K562 (cell line): ENCODE measurements at regions not wholly inside any gene's neighbourhood (a gene's known extent, or its start where the extent isn't known, plus 50 kb on each side); places are given as distances from the start of the nearest gene placed in this dataset.

ENCODE experiments used
- ATAC-seq: fragments of 200-7000 bp; cut with Tn5 transposase; 3 replicates; pipeline ENCODE4 v1.9.1; 2020; ENCODE audit warnings: moderate library complexity
- BruUV-seq: library from RNA; stranded (reverse); fragments of 400-500 nt; replicated peaks from 2 replicates; lab custom pipeline; 2021; lab: Mats Ljungman, UMichigan
- CTCF ChIA-PET: fragments of 300-600 bp; formaldehyde crosslinking; extraction: SDS; loops from one replicate; lab custom pipeline; 2021; ENCODE audit warnings: low intra/inter-chr PET ratio; lab: Yijun Ruan, JAX
- POLR2A ChIA-PET: fragments of 300-600, 350-650 bp; sonication (Branson Sonifier 250); formaldehyde crosslinking; extraction: SDS; loops from one replicate; lab custom pipeline; 2021; ENCODE audit warnings: antibody characterized with exemption, inconsistent platforms; lab: Yijun Ruan, JAX
- DNase-seq, 4 experiments: peaks; one replicate each; pipeline versions ENCODE4 v3.0.0 to v3.0.0-alpha.2; 2011 to 2018; ENCODE audit warnings: low spot score in 3 of 4, mixed read lengths in 3 of 4; ENCODE audit errors: extremely low read depth in 1 of 4
- FAIRE-seq: peaks from 2 replicates; lab custom pipeline; 2011; peaks lifted over from hg19 to GRCh38; lab: Jason Lieb, UNC
- H2AFZ ChIP-seq: 2 replicates; pipeline ENCODE4 v1.6.0; 2011; ENCODE audit warnings: low read depth, low read length, control low read depth, inconsistent platforms
- H3K27ac ChIP-seq: fragments of 200-600 bp; 3 replicates; pipeline ENCODE4 v1.8.0; 2011; ENCODE audit warnings: low read depth, mild to moderate bottlenecking, control low read depth, inconsistent platforms, low read length, moderate library complexity, mixed read lengths; ENCODE audit errors: extremely low read depth
- H3K27me3 ChIP-seq, 2 experiments: fragments of 300-600 bp in 1 of 2; 2 replicates in 1 of 2; 3 replicates in 1 of 2; pipeline versions ENCODE4 v1.6.0 to v1.8.0; 2011; ENCODE audit warnings: inconsistent platforms in 2 of 2, low read length in 2 of 2, mild to moderate bottlenecking in 1 of 2, mixed read lengths in 1 of 2, moderate library complexity in 1 of 2; ENCODE audit not compliant: control insufficient read depth in 2 of 2, insufficient read depth in 2 of 2
- H3K36me3 ChIP-seq: fragments of 300-600 bp; 3 replicates; pipeline ENCODE4 v1.8.0; 2011; ENCODE audit warnings: mild to moderate bottlenecking, low read length, inconsistent platforms; ENCODE audit not compliant: control insufficient read depth, insufficient read depth
- H3K4me1 ChIP-seq, 2 experiments: fragments of 200-600 bp in 1 of 2; replicated peaks in 1 of 2; 2 replicates in 1 of 2; 3 replicates in 1 of 2; pipeline versions ENCODE4 v1.5.1 to v1.8.0; 2011; ENCODE audit warnings: inconsistent platforms in 2 of 2, low read length in 2 of 2, mild to moderate bottlenecking in 1 of 2, mixed read lengths in 1 of 2, moderate library complexity in 1 of 2; ENCODE audit not compliant: control insufficient read depth in 2 of 2, insufficient read depth in 2 of 2
- H3K4me2 ChIP-seq: 2 replicates; pipeline ENCODE4 v1.6.1; 2011; ENCODE audit warnings: low read length, control low read depth, inconsistent platforms, mixed read lengths; ENCODE audit not compliant: insufficient read depth
- H3K4me3 ChIP-seq: fragments of 200-600 bp; sonication (generic), shearing (Covaris generic); 2 replicates; pipeline ENCODE4 v1.5.1; 2016; ENCODE audit warnings: control low read depth, inconsistent platforms
- H3K79me2 ChIP-seq: fragments of 200-600 bp; 3 replicates; pipeline ENCODE4 v1.8.0; 2011; ENCODE audit warnings: low read length, inconsistent platforms; ENCODE audit not compliant: control insufficient read depth, insufficient read depth
- H3K9ac ChIP-seq, 2 experiments: 2 replicates each; pipeline versions ENCODE4 v1.6.0 to v1.6.1; 2011; ENCODE audit warnings: low read depth in 2 of 2, low read length in 2 of 2, control low read depth in 1 of 2, inconsistent platforms in 1 of 2, mild to moderate bottlenecking in 1 of 2, mixed read lengths in 1 of 2; ENCODE audit not compliant: insufficient read depth in 1 of 2
- H3K9me1 ChIP-seq: one replicate; pipeline ENCODE4 v1.6.0; 2011; ENCODE audit warnings: inconsistent platforms, mild to moderate bottlenecking, low read length, moderate library complexity; ENCODE audit not compliant: control insufficient read depth, insufficient read depth
- H3K9me3 ChIP-seq: replicated peaks from 2 replicates; pipeline ENCODE4 v1.5.1; 2011; ENCODE audit warnings: low read depth, low read length, inconsistent platforms; ENCODE audit not compliant: control insufficient read depth, insufficient read depth
- H4K20me1 ChIP-seq: replicated peaks from 2 replicates; pipeline ENCODE4 v1.6.1; 2011; ENCODE audit warnings: low read length, inconsistent platforms, mixed read lengths; ENCODE audit not compliant: control insufficient read depth, insufficient read depth
- CBFA2T2 ChIP-seq: fragments of 450-650 bp; conservative IDR thresholded peaks from 2 replicates; pipeline ENCODE4 v1.6.1; 2017; ENCODE audit warnings: mild to moderate bottlenecking
- ELF4 ChIP-seq: fragments of 450-650 bp; formaldehyde crosslinking; IDR thresholded peaks from 2 replicates; pipeline ENCODE4 v1.4.0; 2022; ENCODE audit warnings: missing genetic modification characterization
- ETV5 ChIP-seq: sonication (generic); formaldehyde crosslinking; IDR thresholded peaks from 2 replicates; pipeline ENCODE4 v1.4.0; 2020; ENCODE audit warnings: low read depth, mild to moderate bottlenecking, missing genetic modification reagents
- GATA2 ChIP-seq: sonication (generic); formaldehyde crosslinking; IDR thresholded peaks from 2 replicates; pipeline ENCODE4 v1.4.0; 2020; ENCODE audit warnings: mild to moderate bottlenecking, missing genetic modification reagents
- HDGF ChIP-seq: fragments of 450-650 bp; IDR thresholded peaks from 2 replicates; pipeline ENCODE4 v1.6.1; 2016
- MXI1 ChIP-seq: IDR thresholded peaks from 2 replicates; pipeline ENCODE4 v1.6.1; 2011; ENCODE audit warnings: low read depth, mild to moderate bottlenecking, improper control_type of control experiment, low read length
- RFX1 ChIP-seq: fragments of 450-650 bp; IDR thresholded peaks from 2 replicates; pipeline ENCODE4 v1.6.1; 2016; ENCODE audit warnings: mild to moderate bottlenecking, moderate library complexity
- TEAD1 ChIP-seq, 2 experiments: fragments of 450-650 bp in 1 of 2; sonication (generic) in 1 of 2; formaldehyde crosslinking; IDR thresholded peaks; 2 replicates each; pipeline versions ENCODE4 v1.4.0 to v1.8.0; 2020 to 2022; ENCODE audit warnings: mild to moderate bottlenecking in 2 of 2, missing genetic modification reagents in 1 of 2
- TEAD2 ChIP-seq: fragments of 450-650 bp; IDR thresholded peaks from 2 replicates; pipeline ENCODE4 v1.6.1; 2016; ENCODE audit warnings: missing genetic modification characterization, control low read depth, missing compliant biosample characterization
- ZBTB17 ChIP-seq: fragments of 450-650 bp; formaldehyde crosslinking; IDR thresholded peaks from 2 replicates; pipeline ENCODE4 v1.4.0; 2020; ENCODE audit warnings: mild to moderate bottlenecking
- ZC3H11A ChIP-seq: IDR thresholded peaks from 2 replicates; pipeline ENCODE4 v1.6.1; 2012; ENCODE audit warnings: low read depth, low read length, improper control_type of control experiment
- ZNF217 ChIP-seq: sonication (generic); formaldehyde crosslinking; IDR thresholded peaks from 2 replicates; pipeline ENCODE4 v1.8.0; 2022; ENCODE audit warnings: mild to moderate bottlenecking, missing genetic modification reagents
- WGBS: fragments of 100-300 bp; shearing (Covaris generic); methylation state at CpG from one replicate; pipeline ENCODE4 v1.1.6; 2016; ENCODE audit warnings: low coverage, mixed read lengths; ENCODE audit not compliant: insufficient coverage; ENCODE audit errors: missing lambda C conversion rate; 5-methylcytosine and 5-hydroxymethylcytosine counted together
- in situ Hi-C: fragments of 300-500 bp; cut with MboI; formaldehyde crosslinking; loops from 4 replicates; pipeline ENCODE4 v1.15.0; 2018; ENCODE audit warnings: inconsistent platforms, mixed read lengths
- intact Hi-C: fragments of 100-400 bp; cut with micrococcal nuclease; formaldehyde crosslinking; loops from 2 replicates; pipeline ENCODE4 v1.14.2; 2022
- TF ChIP-seq, protein P1 (sequence below): fragments of 450-650 bp; IDR thresholded peaks from 2 replicates; pipeline ENCODE4 v1.6.1; 2014; ENCODE audit warnings: low read depth, mild to moderate bottlenecking, moderate library complexity, borderline replicate concordance
- TF ChIP-seq, protein P2 (sequence below), 2 experiments: fragments of 450-650 bp in 1 of 2; sonication (generic) in 1 of 2; formaldehyde crosslinking in 1 of 2; IDR thresholded peaks in 1 of 2; conservative IDR thresholded peaks in 1 of 2; 2 replicates each; pipeline versions ENCODE4 v1.6.1 to v1.8.1; 2016 to 2023; ENCODE audit warnings: mild to moderate bottlenecking in 2 of 2, moderate library complexity in 2 of 2, inconsistent platforms in 1 of 2, missing genetic modification reagents in 1 of 2

DNA sequence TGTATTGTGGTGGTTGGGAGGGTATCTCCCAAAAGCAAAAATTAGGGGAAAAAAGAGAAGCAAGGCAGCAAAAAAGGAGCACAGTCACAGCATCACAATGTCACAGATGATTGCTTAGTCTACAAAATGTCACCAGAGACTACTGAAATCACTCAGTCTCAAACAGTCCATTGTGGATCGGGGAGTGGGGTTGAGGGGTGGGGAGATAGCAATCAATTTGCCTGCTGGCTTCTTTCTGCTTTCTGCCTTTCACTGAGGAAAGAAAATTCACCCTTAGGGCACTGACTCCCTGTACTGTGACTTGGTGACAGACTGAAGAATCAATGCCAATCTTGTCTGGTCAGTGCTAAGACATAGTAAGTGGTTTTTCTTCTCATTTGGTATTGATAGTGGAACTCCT, 2127.1 kb upstream of the PCDH20 start:
- TF ChIP-seq MXI1 = no peak
- TF ChIP-seq ZNF217 (CRISPR knock-in tag) = no peak
- TF ChIP-seq ZC3H11A = no peak
- TF ChIP-seq CBFA2T2 = no peak
- TF ChIP-seq ZBTB17 (CRISPR knock-in tag) = no peak
- TF ChIP-seq, protein P1, sequence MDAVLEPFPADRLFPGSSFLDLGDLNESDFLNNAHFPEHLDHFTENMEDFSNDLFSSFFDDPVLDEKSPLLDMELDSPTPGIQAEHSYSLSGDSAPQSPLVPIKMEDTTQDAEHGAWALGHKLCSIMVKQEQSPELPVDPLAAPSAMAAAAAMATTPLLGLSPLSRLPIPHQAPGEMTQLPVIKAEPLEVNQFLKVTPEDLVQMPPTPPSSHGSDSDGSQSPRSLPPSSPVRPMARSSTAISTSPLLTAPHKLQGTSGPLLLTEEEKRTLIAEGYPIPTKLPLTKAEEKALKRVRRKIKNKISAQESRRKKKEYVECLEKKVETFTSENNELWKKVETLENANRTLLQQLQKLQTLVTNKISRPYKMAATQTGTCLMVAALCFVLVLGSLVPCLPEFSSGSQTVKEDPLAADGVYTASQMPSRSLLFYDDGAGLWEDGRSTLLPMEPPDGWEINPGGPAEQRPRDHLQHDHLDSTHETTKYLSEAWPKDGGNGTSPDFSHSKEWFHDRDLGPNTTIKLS = no peak
- no peak for TF ChIP-seq TEAD2 (tag)
- TF ChIP-seq RFX1 = no peak
- no peak for TF ChIP-seq ELF4 (CRISPR knock-in tag)
- no peak for TF ChIP-seq HDGF
- TF ChIP-seq, protein P2, sequence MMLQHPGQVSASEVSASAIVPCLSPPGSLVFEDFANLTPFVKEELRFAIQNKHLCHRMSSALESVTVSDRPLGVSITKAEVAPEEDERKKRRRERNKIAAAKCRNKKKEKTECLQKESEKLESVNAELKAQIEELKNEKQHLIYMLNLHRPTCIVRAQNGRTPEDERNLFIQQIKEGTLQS (IDR thresholded peaks at IDR 0.05) = no peak
- TF ChIP-seq, protein P2 (CRISPR knock-in tag; conservative IDR thresholded peaks at IDR 0.05) = no peak
- no peak for TF ChIP-seq ETV5 (CRISPR knock-in tag)
- TF ChIP-seq GATA2 = no peak
- no peak for TF ChIP-seq TEAD1 (CRISPR knock-in tag; IDR thresholded peaks at IDR 0.05)
- TF ChIP-seq, all 486 proteins: peak for 0
- POLR2A ChIA-PET = no interaction called here
- no peak overlapping the region for H3K27ac ChIP-seq
- CTCF ChIA-PET = no interaction called here
- WGBS = 0% methylated on average over 1 of the region's 1 CpG
- intact Hi-C loops (no loop called here), in situ Hi-C loops (no loop called here)
- H2AFZ ChIP-seq = no peak overlapping the region
- H3K4me3 ChIP-seq = no peak overlapping the region
- DNase-seq (no peak), FAIRE-seq (no peak), ATAC-seq (no peak)
- H3K79me2 ChIP-seq = no peaks in the 10 kb centered on the region
- H4K20me1 ChIP-seq = no peaks in the 10 kb centered on the region
- H3K9me3 ChIP-seq = no peaks in the 10 kb centered on the region
- H3K9me1 ChIP-seq = no peaks in the 10 kb centered on the region
- H3K36me3 ChIP-seq = no peaks in the 10 kb centered on the region
- H3K27me3 ChIP-seq = no peaks in the 10 kb centered on the region
- H3K9ac ChIP-seq = no peak overlapping the region
- no peak overlapping the region for H3K4me2 ChIP-seq
- no TSS peak for BruUV-seq
- no peaks in the 10 kb centered on the region for H3K4me1 ChIP-seq
